Stimulated activated CD4-positive, alpha-beta T cell treated with anti-CD3 and anti-CD28 coated beads, Interleukin-4, amount 100 ng/mL, for 48 hours (primary cell): ENCODE measurements at regions not wholly inside any gene's neighbourhood (a gene's known extent, or its start where the extent isn't known, plus 50 kb on each side); places are given as distances from the start of the nearest gene placed in this dataset.

ENCODE experiments used
- DNase-seq, 2 donors: peaks; one replicate each; pipeline ENCODE4 v3.0.0-alpha.2; 2020; ENCODE audit warnings: low read depth in 2 of 2

DNA sequence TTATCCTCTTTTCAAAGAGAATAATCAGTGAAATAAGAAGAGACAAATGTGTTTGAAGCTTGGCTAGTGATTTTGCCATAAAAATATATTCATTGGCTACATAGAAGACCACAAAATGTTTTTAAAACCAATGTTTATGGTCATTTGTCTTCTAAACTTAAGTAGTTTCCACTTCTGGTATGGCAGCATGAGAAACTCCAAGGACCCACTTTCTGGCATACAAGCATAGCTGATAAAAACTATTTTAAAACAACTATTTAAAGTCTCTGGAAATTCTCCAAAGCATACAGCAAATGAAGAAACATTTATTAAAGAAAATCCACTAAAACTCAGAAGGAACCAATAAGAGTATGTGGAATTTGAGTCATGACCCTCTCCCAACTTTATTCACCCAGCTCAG lies 89.2 kb upstream of the TOMM7 start:
- DNase-seq, result no peak

DNA sequence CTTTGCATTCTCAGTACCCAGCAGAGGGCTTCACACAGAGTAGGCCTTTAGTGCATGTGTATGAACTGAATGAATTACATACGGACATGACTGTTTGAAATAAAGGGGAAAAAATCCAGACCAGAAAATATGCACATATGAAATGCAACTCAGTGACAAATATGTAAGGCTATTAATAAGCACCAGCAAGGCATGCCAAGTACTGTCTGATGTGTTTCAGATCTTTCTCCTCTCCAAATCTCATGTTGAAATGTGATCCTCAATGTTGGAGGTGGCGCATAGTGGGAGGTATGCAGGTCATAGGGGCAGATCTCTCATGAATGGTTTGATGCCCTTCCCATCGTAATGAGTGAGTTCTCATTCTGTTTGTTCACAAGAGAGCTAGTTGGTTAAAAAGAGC lies 87.3 kb upstream of the TOMM7 start:
- DNase-seq, result no peak

DNA sequence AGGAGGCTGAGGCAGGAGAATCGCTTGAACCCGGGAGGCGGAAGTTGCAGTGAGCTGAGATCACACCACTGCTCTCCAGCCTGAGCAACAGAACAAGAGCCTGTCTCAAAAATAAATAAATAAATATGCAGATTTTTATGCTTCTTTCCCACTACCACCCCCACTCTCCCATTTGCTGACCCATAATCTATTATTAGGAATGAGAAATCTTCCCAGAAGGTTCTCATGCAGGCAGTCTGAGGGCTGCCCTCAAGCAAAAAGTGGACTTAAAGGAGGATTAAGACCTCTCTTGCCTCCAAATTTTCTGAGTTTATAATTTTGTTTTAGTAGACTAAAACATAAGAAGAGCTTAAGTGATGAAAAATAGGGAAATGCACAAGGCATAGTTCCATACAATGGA lies 85.2 kb upstream of the TOMM7 start:
- DNase-seq, result no peak

DNA sequence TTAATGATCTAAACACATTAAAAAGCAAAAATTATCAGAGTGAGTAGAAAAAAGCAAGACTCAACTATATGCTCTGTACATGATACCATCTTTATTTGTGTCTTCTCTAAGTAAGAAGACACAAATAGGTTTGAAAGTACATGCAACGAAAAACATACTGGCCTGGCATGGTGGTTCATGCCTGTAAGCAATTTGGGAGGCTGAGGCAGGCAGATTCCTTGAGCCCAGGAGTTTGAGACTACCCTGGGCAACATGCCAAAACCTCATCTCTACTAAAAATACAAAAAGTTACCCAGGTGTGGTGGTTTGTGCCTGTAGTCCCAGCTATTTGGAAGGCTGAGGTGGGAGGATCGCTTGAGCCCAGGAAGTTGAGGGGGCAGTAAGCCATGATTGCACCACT lies 78.1 kb upstream of the TOMM7 start:
- no peak for DNase-seq

DNA sequence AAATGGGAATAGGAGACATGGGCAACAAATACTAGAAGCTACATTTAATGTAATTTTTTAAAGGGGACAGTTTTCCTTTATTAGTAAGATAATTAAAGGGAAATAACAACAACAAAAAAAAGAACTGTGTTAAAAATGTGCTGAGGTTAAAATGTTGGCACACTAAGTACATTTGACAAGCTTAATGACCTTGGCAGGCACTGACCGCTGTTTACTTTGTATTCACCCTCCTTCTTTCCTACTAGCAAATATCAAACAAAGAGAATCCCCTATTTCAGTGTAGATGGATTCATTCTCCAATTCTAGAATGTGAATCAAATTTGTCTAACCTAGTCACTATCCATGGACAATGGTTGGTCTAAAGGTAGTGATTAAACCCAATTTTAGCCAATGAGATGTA lies 77.5 kb upstream of the TOMM7 start:
- no peak for DNase-seq

DNA sequence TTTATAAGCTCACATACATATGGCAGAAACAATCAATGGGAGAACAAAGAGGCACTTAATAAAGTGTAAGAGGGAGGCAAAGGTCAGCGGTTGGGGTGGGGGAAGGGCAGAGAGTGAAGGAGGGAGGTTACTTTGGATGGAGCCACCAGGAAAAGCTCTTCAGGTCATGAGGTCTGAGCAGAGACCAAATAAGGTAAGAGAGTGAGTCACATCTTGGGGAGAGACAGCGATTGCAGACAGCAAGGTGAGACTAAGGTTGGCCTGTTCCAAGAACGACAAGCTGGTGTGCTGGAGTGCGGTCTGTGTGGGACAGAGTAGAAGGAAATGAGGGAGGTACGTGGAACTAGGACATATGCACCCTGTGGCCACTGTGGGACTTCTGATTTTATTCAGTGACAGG lies 74.3 kb upstream of the TOMM7 start:
- no peak for DNase-seq

DNA sequence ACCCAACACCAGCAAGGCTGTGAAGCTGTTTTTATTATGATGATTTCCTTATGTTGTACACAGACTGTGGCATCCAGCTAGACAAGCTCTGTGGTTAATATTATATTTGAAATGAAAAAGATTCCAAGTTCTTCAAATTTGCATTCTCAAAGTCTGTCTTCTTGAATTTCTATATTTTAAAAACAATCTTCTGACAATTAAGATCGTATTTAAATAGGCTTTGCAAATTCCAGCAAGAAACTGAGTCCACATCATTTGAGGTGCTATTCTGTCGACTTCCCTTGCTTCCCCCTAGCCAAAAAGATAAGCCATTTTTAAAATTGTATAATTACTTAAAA lies 73.1 kb upstream of the TOMM7 start:
- DNase-seq, result no peak

DNA sequence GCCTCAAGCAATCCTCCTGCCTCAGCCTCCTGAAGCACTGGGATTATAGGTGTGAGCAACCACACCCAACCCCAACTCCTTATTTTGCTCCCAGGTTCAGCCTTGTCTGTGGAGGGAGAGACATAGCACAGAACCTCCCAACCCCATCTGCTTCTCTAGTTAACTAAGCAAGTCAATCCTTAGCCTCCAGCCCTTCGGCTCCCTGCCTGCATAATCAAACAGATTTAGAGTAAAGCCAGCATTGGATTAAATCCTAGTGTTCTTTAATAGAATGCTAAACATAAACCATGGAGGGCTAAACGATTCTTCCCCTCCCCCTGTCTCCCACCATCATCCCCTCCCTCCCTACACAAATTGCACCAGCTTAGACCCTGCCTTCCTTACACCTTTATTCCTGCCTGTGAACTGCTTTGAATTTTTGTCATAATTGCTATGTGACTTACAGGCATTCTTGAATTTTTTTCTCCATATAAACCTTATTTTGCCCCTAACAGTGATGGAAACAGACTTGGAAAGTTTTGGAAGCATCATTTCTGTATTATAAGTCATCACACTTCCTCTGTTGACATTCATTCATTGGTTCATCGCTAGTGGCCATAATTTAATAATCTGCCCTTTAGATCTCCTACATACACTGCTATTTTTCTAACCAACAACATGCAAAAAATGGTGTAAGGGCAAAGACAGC lies 72.6 kb upstream of the TOMM7 start:
- DNase-seq, result no peak

DNA sequence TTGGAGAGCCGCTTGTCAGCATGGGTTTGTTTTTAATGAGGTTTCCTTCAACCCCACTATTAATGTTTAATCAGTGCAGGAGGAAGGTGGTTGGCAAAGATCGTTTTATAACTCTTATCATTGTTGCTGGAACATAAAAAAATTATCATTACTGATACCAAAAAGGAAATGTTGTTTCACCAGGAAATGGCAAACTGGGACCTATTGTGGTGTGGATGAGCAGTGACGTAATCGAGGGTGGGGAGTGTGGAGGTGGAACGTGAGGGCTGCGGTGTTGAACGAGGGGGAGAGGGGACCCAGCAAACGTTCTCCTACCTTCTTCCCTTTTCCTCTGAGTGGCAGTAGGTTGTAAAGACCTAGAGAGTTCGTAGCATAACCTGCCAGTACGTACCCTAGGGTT lies 71.9 kb upstream of the TOMM7 start:
- no peak for DNase-seq

DNA sequence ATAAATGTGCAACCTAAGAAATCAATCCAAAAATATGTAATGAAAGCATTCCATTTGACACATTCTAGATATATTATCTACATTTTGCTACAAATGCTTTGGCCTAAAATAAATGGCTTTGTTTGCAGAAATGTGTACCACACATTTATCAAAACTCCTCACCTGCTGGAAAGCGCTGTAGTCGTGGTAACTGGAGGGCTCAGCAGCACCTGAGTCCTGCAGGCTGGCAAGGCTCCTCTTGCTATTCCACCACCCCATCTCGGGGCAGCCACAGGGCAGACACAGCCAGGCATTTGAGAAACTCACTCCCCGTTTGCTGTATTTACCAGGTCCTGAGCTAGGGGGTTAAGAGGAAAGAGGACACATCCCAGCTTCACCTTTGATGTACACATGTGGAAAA lies 68.1 kb upstream of the TOMM7 start:
- DNase-seq, result no peak

DNA sequence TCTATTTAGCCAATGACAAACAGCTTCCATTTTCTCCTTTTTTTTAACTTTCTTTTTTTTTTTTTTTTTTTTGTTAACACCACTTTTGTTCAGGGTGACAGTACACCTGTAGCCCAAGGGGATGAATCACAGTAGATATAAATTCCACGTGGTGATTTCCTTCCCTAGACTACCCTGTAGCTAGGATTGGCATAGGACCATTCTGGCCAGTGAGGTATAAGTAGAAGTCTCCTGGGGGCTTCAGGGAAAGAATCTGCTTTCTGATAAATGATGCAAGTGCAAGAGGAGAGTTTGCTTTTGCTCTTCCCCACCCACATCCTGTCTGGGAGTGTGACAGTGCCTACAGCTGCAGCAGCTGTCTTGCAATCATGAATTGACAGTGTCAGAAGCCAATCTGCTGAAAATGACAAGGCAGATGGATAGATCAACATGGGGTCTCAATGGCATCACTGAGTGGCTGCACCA lies 63.2 kb upstream of the TOMM7 start:
- peak; percentile 22 to 64 for DNase-seq

DNA sequence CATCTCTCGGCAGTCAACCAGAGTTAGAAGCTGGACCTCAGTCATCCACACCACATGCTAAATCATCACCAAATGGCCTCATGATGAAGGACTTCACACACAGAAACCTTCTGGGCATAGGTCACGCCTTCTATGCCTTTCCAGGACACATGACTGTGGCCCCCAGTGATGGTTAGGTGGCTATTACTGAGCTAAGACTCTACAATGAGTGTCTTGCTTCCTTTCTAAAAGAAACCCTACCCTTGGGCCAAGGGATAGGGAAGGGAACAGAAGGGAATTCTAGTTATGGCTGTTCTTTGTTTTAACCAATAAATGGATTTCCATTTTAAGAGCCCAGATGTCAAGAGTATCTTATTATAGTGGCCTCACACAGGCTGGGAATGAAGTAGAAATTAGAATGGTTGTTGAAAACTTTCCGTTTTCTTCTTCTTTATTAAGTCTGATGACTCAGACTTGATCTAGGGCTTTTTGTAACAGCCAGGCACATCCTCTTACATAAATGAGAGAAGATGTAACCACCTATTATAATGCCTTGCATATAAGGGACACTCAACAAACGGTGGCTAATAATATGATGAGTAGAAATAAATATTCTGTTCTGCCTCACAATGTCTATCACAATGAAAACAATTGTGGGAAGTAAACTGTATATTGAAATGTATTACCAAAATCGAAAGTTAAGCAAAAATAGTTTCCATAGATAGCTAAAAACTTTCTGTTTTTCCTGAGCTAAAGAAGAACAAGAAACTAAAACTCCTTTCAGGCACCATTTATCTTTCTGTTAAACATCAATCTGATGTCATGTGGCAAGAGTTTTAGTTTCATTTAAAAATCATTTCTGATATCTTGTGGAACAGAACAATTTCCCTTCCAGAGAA lies 62.5 kb upstream of the TOMM7 start:
- no peak for DNase-seq

DNA sequence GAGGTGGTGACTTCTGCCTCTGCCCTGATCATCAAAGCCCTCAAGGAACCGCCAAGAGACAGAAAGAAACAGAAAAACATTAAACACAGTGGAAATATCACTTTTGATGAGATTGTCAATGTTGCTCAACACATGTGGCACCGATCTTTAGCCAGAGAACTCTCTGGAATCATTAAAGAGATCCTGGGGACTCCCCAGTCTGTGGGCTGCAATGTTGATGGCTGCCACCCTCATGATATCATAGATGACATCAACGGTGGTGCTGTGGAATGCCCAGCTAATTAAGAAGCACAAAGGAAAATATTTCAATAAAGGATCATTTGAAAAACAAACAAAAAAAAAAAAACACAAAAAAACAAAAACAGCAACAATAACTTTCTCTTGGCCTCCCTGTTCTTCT lies 59.5 kb upstream of the TOMM7 start:
- no peak for DNase-seq

DNA sequence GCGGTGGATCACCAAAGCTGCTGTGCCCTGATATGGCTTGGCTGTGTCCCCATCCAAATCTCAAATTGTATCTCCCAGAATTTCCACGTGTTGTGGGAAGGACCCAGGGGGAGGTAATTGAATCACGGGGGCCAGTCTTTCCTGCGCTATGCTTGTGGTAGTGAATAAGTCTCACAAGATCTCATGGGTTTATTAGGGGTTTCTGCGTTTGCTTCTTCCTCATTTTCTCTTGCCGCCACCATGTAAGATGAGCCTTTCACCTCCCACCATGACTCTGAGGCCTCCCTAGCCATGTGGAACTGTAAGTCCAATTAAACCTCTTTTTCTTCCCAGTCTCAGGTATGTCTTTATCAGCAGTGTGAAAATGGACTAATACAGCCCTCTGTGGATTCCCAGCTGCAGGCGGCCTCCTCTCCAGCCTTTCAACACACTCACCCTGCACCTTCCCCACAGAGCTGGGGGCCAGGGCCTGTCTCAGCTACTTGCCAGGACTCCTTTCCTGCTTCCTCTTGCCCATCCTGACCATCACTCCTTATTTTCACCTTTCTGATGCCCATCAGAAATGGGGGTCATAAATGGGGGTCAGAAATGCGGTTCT lies 57.2 kb upstream of the TOMM7 start:
- DNase-seq, result no peak

DNA sequence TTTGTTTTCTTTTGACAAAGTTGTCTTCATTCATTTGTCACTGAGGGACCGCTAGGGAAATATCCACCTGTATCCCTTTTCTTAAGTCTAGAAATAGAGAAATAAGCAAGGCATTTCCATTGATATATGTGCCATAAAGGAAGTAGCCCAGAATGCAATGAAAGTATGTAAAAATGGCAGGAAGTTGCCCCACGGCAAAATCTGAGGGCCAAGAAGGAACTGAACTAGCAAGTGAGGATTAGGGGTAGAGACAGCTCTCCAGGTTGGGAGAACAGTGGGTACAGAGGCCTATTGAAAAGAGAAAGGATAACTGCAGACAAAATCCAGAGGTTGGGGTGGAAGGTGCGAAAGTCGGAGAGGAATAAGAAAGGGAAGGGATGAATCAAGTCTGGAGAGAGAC lies 56.6 kb upstream of the TOMM7 start:
- no peak for DNase-seq

DNA sequence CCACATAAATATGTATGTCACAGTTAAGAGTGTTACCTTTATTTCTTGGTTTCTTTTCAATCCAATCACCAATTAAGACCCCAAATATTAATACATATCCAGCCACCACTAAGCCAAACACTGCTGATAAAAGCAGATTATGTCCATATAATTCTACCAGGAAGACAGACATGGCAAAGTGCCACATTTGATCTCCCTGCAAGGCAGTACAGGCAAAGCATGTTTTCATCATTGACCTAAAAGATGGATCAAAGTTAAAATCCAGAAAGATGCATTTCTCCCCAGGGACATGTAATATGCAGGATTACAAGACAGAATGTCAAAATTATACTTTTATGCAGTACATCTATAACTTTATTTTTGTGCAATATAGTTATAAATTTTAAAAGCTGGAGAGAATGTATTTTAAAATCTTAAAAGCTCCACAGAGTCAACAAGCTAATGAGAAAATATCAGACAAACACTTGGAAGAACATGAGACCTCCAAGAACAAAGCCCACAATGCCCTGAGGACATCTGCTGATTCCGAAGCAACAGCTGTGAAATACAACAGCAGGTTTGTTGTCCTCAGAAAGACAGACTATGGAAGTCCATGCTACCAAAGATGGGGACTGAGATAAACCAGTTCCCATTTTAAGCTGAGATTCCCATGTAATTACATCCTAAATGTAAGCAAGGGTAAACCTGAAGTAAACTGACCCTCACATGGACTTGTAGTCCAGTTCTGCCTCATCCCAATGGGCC lies 54.5 kb upstream of the TOMM7 start:
- DNase-seq, result no peak

DNA sequence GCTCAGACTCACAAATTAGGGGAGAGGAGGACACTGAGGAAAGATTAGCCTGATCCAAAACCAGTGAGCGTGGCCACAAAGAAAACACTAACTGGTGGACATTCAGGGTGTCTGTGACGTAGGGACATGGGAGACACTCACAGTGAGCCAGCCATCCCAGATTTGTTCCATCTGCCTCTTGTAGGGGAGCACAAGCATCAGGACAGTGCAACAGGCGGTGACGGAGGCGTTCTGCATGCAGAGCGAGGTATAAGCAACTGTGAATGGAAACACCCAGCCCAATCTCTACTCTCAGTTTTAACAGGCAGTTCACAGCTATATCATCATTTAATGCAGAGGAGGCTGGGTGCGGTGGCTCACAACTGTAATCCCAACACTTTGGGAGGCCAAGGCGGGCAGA lies 52.8 kb upstream of the TOMM7 start:
- DNase-seq, result no peak

DNA sequence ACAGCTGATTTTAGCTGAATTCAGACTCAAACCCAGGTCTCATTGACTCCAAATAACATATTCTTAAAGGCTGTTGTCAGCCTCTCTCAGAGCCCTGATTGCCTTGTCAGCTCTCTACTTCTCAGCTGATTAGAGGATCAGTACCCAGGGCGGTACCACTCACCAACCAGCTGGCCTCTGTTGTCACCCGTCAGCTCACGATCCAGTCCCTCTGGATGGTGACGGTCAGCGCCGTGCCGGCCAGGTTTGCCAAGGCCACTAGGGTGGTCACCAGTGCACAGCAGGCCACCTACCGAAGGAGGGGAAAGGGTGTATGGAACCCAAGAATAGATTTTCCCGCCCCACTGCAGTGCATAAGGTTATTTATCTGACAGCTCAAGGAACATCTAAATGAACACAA lies 52.3 kb upstream of the TOMM7 start:
- no peak for DNase-seq
